Upper lobe of left lung (tissue), 6 donors: ENCODE measurements at regions not wholly inside any gene's neighbourhood (a gene's known extent, or its start where the extent isn't known, plus 50 kb on each side); places are given as distances from the start of the nearest gene placed in this dataset.

Source experiments
- ATAC-seq, 2 donors: fragments of 200-7000 bp; cut with Tn5 transposase; one replicate each; pipeline ENCODE4 v1.9.1; 2022; ENCODE audit warnings: mild to moderate bottlenecking in 2 of 2, moderate library complexity in 2 of 2; ENCODE audit not compliant: low FRiP score in 2 of 2
- DNase-seq, 2 donors: peaks; one replicate each; pipeline ENCODE4 v3.0.0-alpha.2; 2019 to 2020
- H3K27ac ChIP-seq, 4 donors: fragments of 200-600 bp; sonication (generic); one replicate each; pipeline ENCODE4 v1.5.1; 2016 to 2019
- H3K27me3 ChIP-seq, 4 donors: fragments of 200-600 bp; sonication (generic); one replicate each; pipeline ENCODE4 v1.5.1; 2017 to 2019
- H3K36me3 ChIP-seq, 4 donors: fragments of 200-600 bp; sonication (generic); one replicate each; pipeline ENCODE4 v1.5.1; 2016 to 2019
- H3K4me1 ChIP-seq, 4 donors: fragments of 200-600 bp; sonication (generic); one replicate each; pipeline ENCODE4 v1.5.1; 2018 to 2019
- H3K4me3 ChIP-seq, 4 donors: fragments of 200-600 bp; sonication (generic); one replicate each; pipeline ENCODE4 v1.5.1; 2017 to 2019; ENCODE audit warnings: mild to moderate bottlenecking in 2 of 4, moderate library complexity in 1 of 4
- H3K9me3 ChIP-seq, 4 donors: fragments of 200-600 bp; sonication (generic); one replicate each; pipeline ENCODE4 v1.5.1; 2018 to 2019
- EP300 ChIP-seq, 4 donors: sonication (generic); formaldehyde crosslinking; IDR thresholded peaks; one replicate each; pipeline ENCODE4 v1.5.1; 2017; ENCODE audit warnings: antibody characterized with exemption in 4 of 4, control low read depth in 2 of 4
- POLR2A ChIP-seq, 4 donors: fragments of 450-650 bp; IDR thresholded peaks; one replicate each; pipeline ENCODE4 v1.5.1; 2016 to 2017; ENCODE audit warnings: antibody characterized with exemption in 4 of 4, mild to moderate bottlenecking in 2 of 4
- POLR2AphosphoS5 ChIP-seq, 2 donors: sonication (generic); formaldehyde crosslinking; IDR thresholded peaks; one replicate each; pipeline ENCODE4 v1.5.1; 2017; ENCODE audit warnings: antibody characterized with exemption in 2 of 2
- WGBS, 2 donors: methylation state at CpG; one replicate each; pipeline ENCODE4 v1.1.5; 2017 to 2018; 5-methylcytosine and 5-hydroxymethylcytosine counted together
- TF ChIP-seq, protein P1 (sequence below), 6 experiments: fragments of 450-650 bp in 4 of 6; fragments of 200-600 bp in 2 of 6; sonication (generic) in 2 of 6; IDR thresholded peaks; one replicate each; pipeline ENCODE4 v1.5.1; 2016 to 2019; ENCODE audit warnings: antibody characterized with exemption in 6 of 6
- donor health status: DM: no; HTN: no; CAD: no; lungs with moderate emphysema.
- donor health status: DM: no; HTN: yes; CAD: no; lungs with severe emphysema.

DNA sequence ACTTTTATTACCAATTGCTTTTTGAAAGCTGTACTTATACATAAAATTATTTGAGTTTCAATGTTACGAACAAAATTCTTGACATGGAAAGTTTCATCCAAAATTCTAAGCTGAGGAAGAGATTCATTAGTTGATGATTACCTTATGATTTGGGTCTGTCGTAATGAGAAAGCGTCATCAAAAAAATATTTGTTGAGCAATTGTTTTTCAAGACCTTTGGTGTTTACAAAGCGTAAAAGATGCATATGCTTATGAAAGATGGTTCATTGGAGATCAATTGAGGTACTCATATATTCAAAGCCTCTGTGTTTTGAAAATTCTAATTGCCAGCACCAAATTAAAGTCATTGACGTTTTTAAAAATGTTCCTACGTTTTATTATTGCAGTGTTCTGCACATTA lies 110.5 kb upstream of the DOK5 start:
- Histone ChIP-seq H3K9me3 (no peaks in the 10 kb centered on the region), H3K27me3 (no peaks in the 10 kb centered on the region), H3K4me1 (no peaks in the 10 kb centered on the region), H3K36me3 (no peaks in the 10 kb centered on the region), H3K4me3 (no peak overlapping the region), H3K27ac (no peak overlapping the region)
- TF ChIP-seq POLR2A (IDR thresholded peaks at IDR 0.05): no peak
- no peak for TF ChIP-seq POLR2AphosphoS5 (IDR thresholded peaks at IDR 0.05)
- no peak for TF ChIP-seq EP300 (IDR thresholded peaks at IDR 0.05)
- TF ChIP-seq, protein P1, sequence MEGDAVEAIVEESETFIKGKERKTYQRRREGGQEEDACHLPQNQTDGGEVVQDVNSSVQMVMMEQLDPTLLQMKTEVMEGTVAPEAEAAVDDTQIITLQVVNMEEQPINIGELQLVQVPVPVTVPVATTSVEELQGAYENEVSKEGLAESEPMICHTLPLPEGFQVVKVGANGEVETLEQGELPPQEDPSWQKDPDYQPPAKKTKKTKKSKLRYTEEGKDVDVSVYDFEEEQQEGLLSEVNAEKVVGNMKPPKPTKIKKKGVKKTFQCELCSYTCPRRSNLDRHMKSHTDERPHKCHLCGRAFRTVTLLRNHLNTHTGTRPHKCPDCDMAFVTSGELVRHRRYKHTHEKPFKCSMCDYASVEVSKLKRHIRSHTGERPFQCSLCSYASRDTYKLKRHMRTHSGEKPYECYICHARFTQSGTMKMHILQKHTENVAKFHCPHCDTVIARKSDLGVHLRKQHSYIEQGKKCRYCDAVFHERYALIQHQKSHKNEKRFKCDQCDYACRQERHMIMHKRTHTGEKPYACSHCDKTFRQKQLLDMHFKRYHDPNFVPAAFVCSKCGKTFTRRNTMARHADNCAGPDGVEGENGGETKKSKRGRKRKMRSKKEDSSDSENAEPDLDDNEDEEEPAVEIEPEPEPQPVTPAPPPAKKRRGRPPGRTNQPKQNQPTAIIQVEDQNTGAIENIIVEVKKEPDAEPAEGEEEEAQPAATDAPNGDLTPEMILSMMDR (IDR thresholded peaks at IDR 0.05): no peak
- 77 to 78% methylated on average over 6 of the region's 6 CpGs for WGBS, 2 donors
- ATAC-seq: no peak
- DNase-seq: no peak

DNA sequence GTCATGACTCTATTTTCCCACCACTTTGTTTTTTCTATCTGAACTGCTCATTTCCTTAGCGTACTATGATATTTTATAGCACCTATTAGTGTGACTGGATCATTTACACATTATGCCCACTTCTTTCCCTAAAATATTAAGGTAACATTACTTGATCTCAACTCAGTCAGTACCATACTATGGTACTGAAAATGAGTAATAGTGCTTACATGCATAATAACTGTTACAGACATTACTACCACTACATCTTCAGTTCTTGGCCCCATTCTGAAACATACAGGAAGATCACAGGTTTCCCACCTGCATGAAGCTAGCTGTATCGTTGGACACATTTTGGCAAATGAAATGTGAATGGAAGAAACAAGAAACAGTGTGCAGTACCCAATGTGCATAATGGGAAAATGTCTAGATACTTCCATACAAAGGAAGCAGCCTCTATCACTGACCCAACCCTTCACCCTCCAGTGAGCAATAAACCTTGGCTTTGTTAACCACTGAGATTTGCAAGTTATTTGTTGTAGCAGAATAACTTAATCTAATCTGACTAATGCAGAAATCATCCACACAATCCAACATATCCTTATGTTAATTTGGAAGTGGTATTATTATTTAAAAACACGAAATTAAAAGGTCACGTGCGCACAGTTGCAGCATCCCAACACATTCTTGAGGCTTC lies 108.6 kb upstream of the DOK5 start:
- ATAC-seq: no peak
- Histone ChIP-seq H3K4me3 (no peak overlapping the region), H3K9me3 (no peaks in the 10 kb centered on the region), H3K27me3 (no peaks in the 10 kb centered on the region), H3K27ac (no peak overlapping the region), H3K36me3 (no peaks in the 10 kb centered on the region), H3K4me1 (no peaks in the 10 kb centered on the region)
- no peak for TF ChIP-seq POLR2A (IDR thresholded peaks at IDR 0.05)
- no peak for TF ChIP-seq POLR2AphosphoS5 (IDR thresholded peaks at IDR 0.05)
- TF ChIP-seq EP300 (IDR thresholded peaks at IDR 0.05): no peak
- TF ChIP-seq, protein P1 (IDR thresholded peaks at IDR 0.05): no peak
- DNase-seq: no peak
- WGBS, 2 donors: 88% methylated on average over 5 of the region's 5 CpGs

DNA sequence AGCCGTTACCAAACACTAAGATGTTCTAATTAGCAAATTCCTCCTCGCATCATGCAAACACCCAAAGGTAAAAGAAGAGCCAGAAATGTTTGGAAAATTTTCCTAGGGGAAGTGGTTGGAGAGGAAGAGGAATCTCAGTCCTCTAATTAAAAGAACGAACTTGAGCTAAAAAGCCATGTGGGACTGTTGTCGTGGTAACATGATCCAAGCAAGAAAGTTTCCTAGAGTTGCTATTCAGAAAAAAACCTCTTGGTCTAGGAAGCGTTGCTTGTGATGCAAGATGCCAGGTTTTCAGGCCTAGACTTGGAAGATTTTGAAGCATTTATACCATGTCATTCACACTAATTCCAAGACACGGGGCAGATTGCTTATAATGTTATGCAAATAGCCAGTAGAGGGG lies 106.8 kb upstream of the DOK5 start:
- Histone ChIP-seq H3K27me3 (no peaks in the 10 kb centered on the region), H3K4me3 (no peak overlapping the region), H3K27ac (no peak overlapping the region), H3K36me3 (no peaks in the 10 kb centered on the region), H3K4me1 (no peaks in the 10 kb centered on the region), H3K9me3 (no peaks in the 10 kb centered on the region)
- DNase-seq (no peak), ATAC-seq (no peak)
- WGBS, 2 donors: 61 to 63% methylated on average over 6 of the region's 6 CpGs
- TF ChIP-seq POLR2A (IDR thresholded peaks at IDR 0.05): no peak
- no peak for TF ChIP-seq EP300 (IDR thresholded peaks at IDR 0.05)
- TF ChIP-seq, protein P1 (IDR thresholded peaks at IDR 0.05): no peak
- TF ChIP-seq POLR2AphosphoS5 (IDR thresholded peaks at IDR 0.05): no peak

DNA sequence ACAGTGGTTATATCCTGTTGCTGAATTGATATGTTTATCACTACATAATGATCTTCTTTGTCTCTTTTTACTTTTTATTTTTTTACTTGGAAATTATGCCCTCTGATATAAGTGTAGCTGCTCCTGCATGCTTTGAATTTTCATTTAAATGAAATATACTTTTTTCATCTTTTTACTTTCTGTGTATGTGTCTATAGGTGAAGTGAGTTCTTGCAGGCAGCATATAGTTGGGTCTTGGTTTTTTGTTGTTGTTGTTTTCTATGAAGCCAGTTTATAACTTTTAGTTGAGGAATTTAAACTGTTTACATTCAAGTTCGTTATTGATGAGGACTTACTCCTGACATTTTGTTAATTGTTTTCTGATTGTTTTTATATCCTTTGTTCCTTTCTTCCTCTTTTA lies 103.1 kb upstream of the DOK5 start:
- Histone ChIP-seq H3K4me1 (no peaks in the 10 kb centered on the region), H3K27me3 (no peaks in the 10 kb centered on the region), H3K4me3 (no peak overlapping the region), H3K9me3 (no peaks in the 10 kb centered on the region), H3K27ac (no peak overlapping the region), H3K36me3 (no peaks in the 10 kb centered on the region)
- DNase-seq (no peak), ATAC-seq (no peak)
- 50 to 52% methylated on average over 1 of the region's 1 CpG for WGBS, 2 donors
- TF ChIP-seq, protein P1 (IDR thresholded peaks at IDR 0.05): no peak

DNA sequence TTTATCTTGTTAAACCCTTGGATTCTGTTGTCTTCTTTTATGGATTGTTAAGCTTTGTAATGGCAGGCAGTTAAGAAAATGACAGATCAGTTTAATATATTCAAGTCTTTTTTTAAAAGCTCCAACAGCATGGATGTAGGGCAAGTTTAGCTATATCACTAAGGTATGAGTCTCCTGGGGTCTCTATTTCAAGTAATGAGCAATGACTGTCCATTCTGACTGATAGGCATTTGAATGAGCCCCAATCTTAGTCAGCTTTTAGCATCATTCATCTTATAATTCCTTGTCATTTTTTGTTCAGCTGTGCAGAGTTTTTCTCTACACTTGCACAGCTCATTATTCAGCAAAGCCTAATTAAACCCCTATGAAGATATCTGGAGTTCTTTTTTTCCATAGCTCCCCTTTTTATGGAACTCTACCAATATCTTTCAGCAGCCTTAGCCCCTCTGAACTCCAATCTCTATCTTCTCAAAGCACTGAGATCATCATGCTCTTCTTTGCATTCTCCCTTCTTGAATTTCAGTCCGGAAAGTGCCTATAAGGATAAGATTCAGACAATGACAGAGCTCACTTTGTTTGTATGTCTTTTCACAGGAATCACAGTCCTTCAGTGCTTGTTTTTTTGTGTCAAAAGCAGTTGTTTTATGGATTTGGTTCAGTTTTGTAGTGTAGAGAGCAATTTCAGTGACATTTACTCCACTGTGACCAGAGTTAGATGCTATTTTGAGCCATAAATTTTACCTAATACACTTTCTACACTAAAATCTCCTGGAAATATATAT lies 97.2 kb upstream of the DOK5 start:
- H3K9me3 ChIP-seq: no peaks in the 10 kb centered on the region
- WGBS, 2 donors: 68 to 81% methylated on average over 1 of the region's 1 CpG
- DNase-seq (no peak), ATAC-seq (no peak)
- H3K4me1 ChIP-seq: no peaks in the 10 kb centered on the region
- TF ChIP-seq EP300 (IDR thresholded peaks at IDR 0.05): no peak
- no peak overlapping the region for H3K27ac ChIP-seq
- H3K27me3 ChIP-seq: no peaks in the 10 kb centered on the region
- no peak overlapping the region for H3K4me3 ChIP-seq
- H3K36me3 ChIP-seq: no peaks in the 10 kb centered on the region
